Peyer's patch (tissue), 4 donors: ENCODE measurements at regions not wholly inside any gene's neighbourhood (a gene's known extent, or its start where the extent isn't known, plus 50 kb on each side); places are given as distances from the start of the nearest gene placed in this dataset.

Source experiments
- DNase-seq, 3 donors: peaks; one replicate each; pipeline ENCODE4 v3.0.0-alpha.2; 2017 to 2019
- H3K27ac ChIP-seq, 4 donors: fragments of 200-600 bp; sonication (generic); one replicate each; pipeline ENCODE4 v1.5.1; 2016 to 2019
- H3K27me3 ChIP-seq, 2 donors: fragments of 200-600 bp; sonication (generic); one replicate each; pipeline ENCODE4 v1.5.1; 2019
- H3K36me3 ChIP-seq, 3 donors: fragments of 200-600 bp; sonication (generic); one replicate each; pipeline ENCODE4 v1.5.1; 2016 to 2019
- H3K4me1 ChIP-seq, 4 donors: fragments of 200-600 bp; sonication (generic); one replicate each; pipeline ENCODE4 v1.5.1; 2016 to 2019
- H3K4me3 ChIP-seq, 4 donors: fragments of 200-600 bp; sonication (generic); 1 replicate in 3 of 4; 2 replicates in 1 of 4; pipeline ENCODE4 v1.5.1; 2016 to 2019; ENCODE audit warnings: mild to moderate bottlenecking in 1 of 4
- H3K9me3 ChIP-seq, 4 donors: fragments of 200-600 bp; sonication (generic); one replicate each; pipeline ENCODE4 v1.5.1; 2016 to 2019; ENCODE audit warnings: mild to moderate bottlenecking in 1 of 4
- CTCF ChIP-seq, 6 experiments: fragments of 450-650 bp in 4 of 6; fragments of 200-600 bp in 2 of 6; sonication (generic) in 1 of 6; IDR thresholded peaks; one replicate each; pipeline ENCODE4 v1.5.1; 2017 to 2019; ENCODE audit warnings: antibody characterized with exemption in 6 of 6, mild to moderate bottlenecking in 3 of 6, moderate library complexity in 1 of 6
- POLR2A ChIP-seq, 2 donors: fragments of 450-650 bp; IDR thresholded peaks; one replicate each; pipeline ENCODE4 v1.5.1; 2017; ENCODE audit warnings: antibody characterized with exemption in 2 of 2, mild to moderate bottlenecking in 2 of 2, moderate library complexity in 2 of 2

GRCh38 chr21:23952269-23952668 lies 1655.0 kb downstream of the MRPL39 start:
- Histone ChIP-seq H3K4me3 (no peak overlapping the region), H3K27ac (no peak overlapping the region), H3K4me1 (no peaks in the 10 kb centered on the region), H3K36me3 (no peaks in the 10 kb centered on the region), H3K9me3 (no peaks in the 10 kb centered on the region), H3K27me3 (no peaks in the 10 kb centered on the region)
- no peak for TF ChIP-seq POLR2A (IDR thresholded peaks at IDR 0.05)
- no peak for TF ChIP-seq CTCF (IDR thresholded peaks at IDR 0.05)
- DNase-seq = no peak

DNA sequence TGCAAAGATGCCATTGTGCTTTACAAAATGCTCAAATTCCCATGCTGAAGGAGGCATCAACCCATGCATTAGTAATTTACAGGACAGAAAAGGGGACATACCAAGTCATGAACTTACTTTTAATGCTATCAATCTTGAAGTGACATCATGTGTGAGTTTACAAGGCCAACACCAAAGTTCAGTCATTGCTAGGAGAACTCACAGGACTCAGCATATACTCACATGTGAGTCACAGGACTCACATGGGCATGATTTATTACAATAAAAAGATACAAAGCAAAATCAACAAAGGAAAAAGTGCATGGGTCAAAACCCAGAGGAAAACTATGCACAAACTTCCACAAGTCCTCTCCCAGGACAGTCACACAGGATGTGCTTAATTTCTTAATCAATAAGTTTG lies 1656.0 kb downstream of the MRPL39 start:
- H3K27me3 ChIP-seq = no peaks in the 10 kb centered on the region
- no peaks in the 10 kb centered on the region for H3K9me3 ChIP-seq
- no peaks in the 10 kb centered on the region for H3K4me1 ChIP-seq
- no peaks in the 10 kb centered on the region for H3K36me3 ChIP-seq
- no peak overlapping the region for H3K4me3 ChIP-seq
- H3K27ac ChIP-seq = no peak overlapping the region
- TF ChIP-seq POLR2A (IDR thresholded peaks at IDR 0.05) (no peak), CTCF (IDR thresholded peaks at IDR 0.05) (no peak)
- DNase-seq = no peak

DNA sequence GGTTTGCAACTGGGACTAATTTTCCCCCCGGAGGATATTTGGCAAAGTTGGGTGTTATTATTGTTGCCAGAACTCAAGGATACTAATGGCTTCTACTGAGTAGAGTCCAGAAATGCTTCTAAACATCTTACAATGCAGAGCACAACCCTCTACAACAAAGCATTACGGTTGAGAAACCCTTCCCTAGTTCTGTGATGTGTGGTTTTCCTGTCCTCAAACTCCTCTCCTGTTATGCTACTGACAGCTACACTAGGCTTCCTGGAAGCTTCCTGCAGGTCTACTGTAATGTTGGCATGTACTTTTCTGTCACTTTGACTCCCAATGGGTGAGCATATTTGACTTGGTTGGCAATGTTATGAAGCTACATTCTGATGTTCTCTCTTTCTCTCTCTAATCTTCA lies 1656.9 kb downstream of the MRPL39 start:
- Histone ChIP-seq H3K27ac (no peak overlapping the region), H3K27me3 (no peaks in the 10 kb centered on the region), H3K4me1 (no peaks in the 10 kb centered on the region), H3K4me3 (no peak overlapping the region), H3K9me3 (no peaks in the 10 kb centered on the region), H3K36me3 (no peaks in the 10 kb centered on the region)
- TF ChIP-seq POLR2A (IDR thresholded peaks at IDR 0.05) (no peak), CTCF (IDR thresholded peaks at IDR 0.05) (no peak)
- no peak for DNase-seq

GRCh38 chr21:23949493-23949892 lies 1657.8 kb downstream of the MRPL39 start:
- Histone ChIP-seq H3K9me3 (no peaks in the 10 kb centered on the region), H3K27me3 (no peaks in the 10 kb centered on the region), H3K36me3 (no peaks in the 10 kb centered on the region), H3K4me3 (no peak overlapping the region), H3K27ac (no peak overlapping the region), H3K4me1 (no peaks in the 10 kb centered on the region)
- DNase-seq = no peak
- TF ChIP-seq CTCF (IDR thresholded peaks at IDR 0.05) (no peak), POLR2A (IDR thresholded peaks at IDR 0.05) (no peak)

DNA sequence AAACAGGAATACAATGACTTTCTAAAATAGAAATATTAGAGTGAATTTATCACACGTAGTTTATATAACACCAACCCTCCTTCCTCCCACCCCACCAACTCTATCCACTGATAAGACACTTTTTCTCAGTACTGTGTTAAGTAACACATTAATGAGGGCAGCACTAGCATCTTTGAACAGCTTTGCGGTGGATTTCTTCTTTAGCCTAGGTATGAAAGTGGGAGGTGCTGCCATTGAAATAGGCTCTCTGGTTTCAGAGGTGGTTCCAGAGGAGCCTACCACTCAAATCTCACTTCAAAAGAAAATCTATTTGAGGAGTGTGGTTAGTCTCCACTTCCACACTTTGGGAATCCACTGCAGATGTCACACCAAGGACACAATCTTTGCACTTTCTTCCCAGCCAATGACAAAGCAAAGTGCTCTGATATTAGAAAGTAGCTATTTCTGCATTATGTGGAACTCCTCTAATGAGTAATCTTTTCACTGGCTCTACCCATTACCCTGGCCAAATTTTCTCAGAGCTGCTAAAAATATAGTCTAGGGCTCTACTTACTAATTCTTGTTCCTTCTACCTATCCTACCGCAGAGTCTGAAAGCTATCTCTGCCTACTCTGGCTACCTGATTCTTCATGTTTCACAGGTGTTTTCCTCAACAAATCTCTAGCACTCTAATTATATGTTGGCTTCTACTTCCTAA lies 1667.8 kb downstream of the MRPL39 start:
- H3K36me3 ChIP-seq = no peaks in the 10 kb centered on the region
- no peak for DNase-seq
- no peak overlapping the region for H3K27ac ChIP-seq
- H3K4me3 ChIP-seq = no peak overlapping the region
- TF ChIP-seq CTCF (IDR thresholded peaks at IDR 0.05) (no peak), POLR2A (IDR thresholded peaks at IDR 0.05) (no peak)
- no peaks in the 10 kb centered on the region for H3K27me3 ChIP-seq
- H3K4me1 ChIP-seq = no peaks in the 10 kb centered on the region
- no peaks in the 10 kb centered on the region for H3K9me3 ChIP-seq

GRCh38 chr21:23936991-23937390 lies 1670.3 kb downstream of the MRPL39 start:
- Histone ChIP-seq H3K36me3 (no peaks in the 10 kb centered on the region), H3K27me3 (no peaks in the 10 kb centered on the region), H3K9me3 (no peaks in the 10 kb centered on the region), H3K27ac (no peak overlapping the region), H3K4me3 (no peak overlapping the region), H3K4me1 (no peaks in the 10 kb centered on the region)
- TF ChIP-seq CTCF (IDR thresholded peaks at IDR 0.05) (no peak), POLR2A (IDR thresholded peaks at IDR 0.05) (no peak)
- DNase-seq = no peak
